ENCODE measurements at regions not wholly inside any gene's neighbourhood (a gene's known extent, or its start where the extent isn't known, plus 50 kb on each side); places are given as distances from the start of the nearest gene placed in this dataset.

- TF ChIP-seq CTCF (IDR thresholded peaks at IDR 0.05): no peak
- intact Hi-C loops (cut with DNase I): no loop called here
- Histone ChIP-seq H3K4me3 (no peak overlapping the region), H3K9me3 (no peaks in the 10 kb centered on the region), H3K27ac (no peak overlapping the region), H3K4me1 (no peaks in the 10 kb centered on the region), H3K36me3 (no peaks in the 10 kb centered on the region), H3K27me3 (no peaks in the 10 kb centered on the region)
- no peak for ATAC-seq
- no peak for DNase-seq
Observed at GRCh38 chr11:27928809-27929208, 179.1 kb downstream of the KIF18A start.

- H3K9me3 ChIP-seq: no peaks in the 10 kb centered on the region
- H3K4me3 ChIP-seq: no peak overlapping the region
- TF ChIP-seq CTCF (IDR thresholded peaks at IDR 0.05): no peak
- H3K36me3 ChIP-seq: no peaks in the 10 kb centered on the region
- DNase-seq: no peak
- intact Hi-C loops (cut with DNase I): no loop called here
- no peaks in the 10 kb centered on the region for H3K27me3 ChIP-seq
- ATAC-seq: no peak
- H3K4me1 ChIP-seq: no peaks in the 10 kb centered on the region
- no peak overlapping the region for H3K27ac ChIP-seq
Observed at GRCh38 chr11:27926981-27927481, 180.9 kb downstream of the KIF18A start.

- intact Hi-C loops (cut with DNase I): no loop called here
- no peak for TF ChIP-seq CTCF (IDR thresholded peaks at IDR 0.05)
- ATAC-seq (no peak), DNase-seq (no peak)
- Histone ChIP-seq H3K36me3 (no peaks in the 10 kb centered on the region), H3K4me3 (no peak overlapping the region), H3K4me1 (no peaks in the 10 kb centered on the region), H3K27me3 (no peaks in the 10 kb centered on the region), H3K9me3 (no peaks in the 10 kb centered on the region), H3K27ac (no peak overlapping the region)
Observed at GRCh38 chr11:27926486-27926885, 181.5 kb downstream of the KIF18A start.

GRCh38 chr11:27921472-27921871 is 186.5 kb downstream of the KIF18A start:
- Histone ChIP-seq H3K27me3 (no peaks in the 10 kb centered on the region), H3K4me1 (no peaks in the 10 kb centered on the region), H3K9me3 (no peaks in the 10 kb centered on the region), H3K36me3 (no peaks in the 10 kb centered on the region), H3K27ac (no peak overlapping the region), H3K4me3 (no peak overlapping the region)
- intact Hi-C loops (cut with DNase I): no loop called here
- ATAC-seq (no peak), DNase-seq (no peak)
- no peak for TF ChIP-seq CTCF (IDR thresholded peaks at IDR 0.05)

- H3K4me1 ChIP-seq: no peaks in the 10 kb centered on the region
- no peak overlapping the region for H3K4me3 ChIP-seq
- DNase-seq (no peak), ATAC-seq (no peak)
- H3K9me3 ChIP-seq: no peaks in the 10 kb centered on the region
- H3K36me3 ChIP-seq: no peaks in the 10 kb centered on the region
- TF ChIP-seq CTCF (IDR thresholded peaks at IDR 0.05): no peak
- no peaks in the 10 kb centered on the region for H3K27me3 ChIP-seq
- no peak overlapping the region for H3K27ac ChIP-seq
- intact Hi-C loops (cut with DNase I): no loop called here
Observed at GRCh38 chr11:27916541-27917100, 191.3 kb downstream of the KIF18A start.

All from left lung (tissue), 4 donors.